ENCODE measurements at regions not wholly inside any gene's neighbourhood (a gene's known extent, or its start where the extent isn't known, plus 50 kb on each side); places are given as distances from the start of the nearest gene placed in this dataset.
"Not testable (repeated sequence)": the region's sequence is repeated elsewhere in the genome, so short reads cannot be mapped to it uniquely, and the experiment has no call there.

- intact Hi-C loops (cut with DNase I, micrococcal nuclease); ATAC-seq; DNase-seq: not testable (repeated sequence)
These were observed 105.0 kb upstream of the XPO1 start for GRCh38 chr2:61643153-61643552.

GRCh38 chr2:61640406-61640805, 102.2 kb upstream of the XPO1 start:
- intact Hi-C loops (cut with DNase I, micrococcal nuclease), result no loop called here
- DNase-seq, result no peak
- no peak for ATAC-seq

GRCh38 chr2:61639721-61640120, 101.6 kb upstream of the XPO1 start:
- no peak for DNase-seq
- no peak for ATAC-seq

GRCh38 chr2:61636686-61637085, 98.5 kb upstream of the XPO1 start:
- intact Hi-C loops (cut with DNase I, micrococcal nuclease), result no loop called here
- DNase-seq (no peak), ATAC-seq (no peak)

More at GRCh38 chr2:61639721-61640120, 101.6 kb upstream of the XPO1 start:
- intact Hi-C loops (cut with DNase I, micrococcal nuclease), result no loop called here

GRCh38 chr2:61634512-61634911, 96.4 kb upstream of the XPO1 start:
- intact Hi-C loops (cut with DNase I, micrococcal nuclease), result no loop called here
- ATAC-seq (no peak), DNase-seq (no peak)

GRCh38 chr2:61633250-61633649, 95.1 kb upstream of the XPO1 start:
- ATAC-seq, result no peak
- DNase-seq, result no peak
- intact Hi-C loops (cut with DNase I, micrococcal nuclease), result no loop called here

GRCh38 chr2:61632276-61633169, 94.4 kb upstream of the XPO1 start:
- peak in 1 of 2 donors; percentile 22 for DNase-seq
- intact Hi-C loops (cut with DNase I, micrococcal nuclease), result no loop called here
- ATAC-seq, result no peak

GRCh38 chr2:61631321-61631720, 93.2 kb upstream of the XPO1 start:
- no peak for ATAC-seq
- DNase-seq, result no peak
- intact Hi-C loops (cut with DNase I, micrococcal nuclease), result no loop called here

GRCh38 chr2:61626827-61627226, 88.7 kb upstream of the XPO1 start:
- intact Hi-C loops (cut with DNase I, micrococcal nuclease), result no loop called here
- DNase-seq (no peak), ATAC-seq (no peak)

GRCh38 chr2:61623747-61624146, 85.6 kb upstream of the XPO1 start:
- DNase-seq, result no peak
- ATAC-seq, result no peak
- intact Hi-C loops (cut with DNase I, micrococcal nuclease), result no loop called here

GRCh38 chr2:61620244-61621159, 82.3 kb upstream of the XPO1 start:
- ATAC-seq (no peak), DNase-seq (no peak)
- intact Hi-C loops (cut with DNase I, micrococcal nuclease), result no loop called here

- intact Hi-C loops (cut with DNase I, micrococcal nuclease), result no loop called here
- DNase-seq (no peak), ATAC-seq (no peak)
These were observed 81.4 kb upstream of the XPO1 start for GRCh38 chr2:61619561-61619960.

- DNase-seq (no peak), ATAC-seq (no peak)
- intact Hi-C loops (cut with DNase I, micrococcal nuclease), result no loop called here
These were observed 79.5 kb upstream of the XPO1 start for GRCh38 chr2:61617610-61618009.

- DNase-seq, result no peak
- ATAC-seq, result no peak
- intact Hi-C loops (cut with DNase I, micrococcal nuclease), result no loop called here
These were observed 67.1 kb upstream of the XPO1 start for GRCh38 chr2:61605245-61605644.

GRCh38 chr2:61604433-61604832, 66.3 kb upstream of the XPO1 start:
- intact Hi-C loops (cut with DNase I, micrococcal nuclease), result no loop called here
- no peak for DNase-seq

GRCh38 chr2:61598515-61599156, 60.5 kb upstream of the XPO1 start:
- ATAC-seq (peak; percentile 94), DNase-seq (peak; percentile 15 to 36)

More at GRCh38 chr2:61604433-61604832, 66.3 kb upstream of the XPO1 start:
- ATAC-seq, result no peak

GRCh38 chr2:61597300-61598289, 59.4 kb upstream of the XPO1 start:
- DNase-seq (no peak), ATAC-seq (no peak)
- intact Hi-C loops (cut with DNase I, micrococcal nuclease), result no loop called here

More at GRCh38 chr2:61598515-61599156, 60.5 kb upstream of the XPO1 start:
- intact Hi-C loops (cut with DNase I, micrococcal nuclease), result not testable (repeated sequence)

- intact Hi-C loops (cut with DNase I, micrococcal nuclease), result not testable (repeated sequence)
These were observed 56.0 kb upstream of the XPO1 start for GRCh38 chr2:61594201-61594600.

More at GRCh38 chr2:61594201-61594600, 56.0 kb upstream of the XPO1 start:
- not testable (repeated sequence) for ATAC-seq, DNase-seq

Data from left colon (tissue), 2 donors.